Bone marrow (tissue), 2 donors: ENCODE measurements at regions not wholly inside any gene's neighbourhood (a gene's known extent, or its start where the extent isn't known, plus 50 kb on each side); places are given as distances from the start of the nearest gene placed in this dataset.
A peak's percentile ranks its signal among the peaks of the same experiment; 100 is the strongest.
"Not testable (repeated sequence)": the region's sequence is repeated elsewhere in the genome, so short reads cannot be mapped to it uniquely, and the experiment has no call there.

Experiments
- DNase-seq, 2 donors: peaks; one replicate each; lab custom pipeline; 2025; lab: John Stamatoyannopoulos, UW

DNA sequence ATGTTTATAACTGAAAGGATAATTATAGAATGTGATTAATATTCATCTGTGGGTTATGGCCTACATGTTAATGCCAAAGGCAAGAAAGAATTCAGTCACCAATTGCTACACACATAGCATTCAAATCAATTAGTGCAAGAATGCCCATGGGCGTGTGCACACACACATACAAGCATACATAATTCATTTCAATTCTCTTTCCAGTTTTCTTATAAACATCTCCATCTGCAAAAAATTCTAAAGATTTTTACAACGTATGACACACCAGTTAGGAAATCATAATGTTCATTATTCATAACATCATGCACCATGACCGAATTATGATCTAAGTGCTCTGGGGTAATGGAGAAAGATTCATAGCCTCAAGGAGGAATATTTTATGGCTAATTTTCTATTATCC, 111.0 kb upstream of the ADTRP start:
- no peak for DNase-seq

DNA sequence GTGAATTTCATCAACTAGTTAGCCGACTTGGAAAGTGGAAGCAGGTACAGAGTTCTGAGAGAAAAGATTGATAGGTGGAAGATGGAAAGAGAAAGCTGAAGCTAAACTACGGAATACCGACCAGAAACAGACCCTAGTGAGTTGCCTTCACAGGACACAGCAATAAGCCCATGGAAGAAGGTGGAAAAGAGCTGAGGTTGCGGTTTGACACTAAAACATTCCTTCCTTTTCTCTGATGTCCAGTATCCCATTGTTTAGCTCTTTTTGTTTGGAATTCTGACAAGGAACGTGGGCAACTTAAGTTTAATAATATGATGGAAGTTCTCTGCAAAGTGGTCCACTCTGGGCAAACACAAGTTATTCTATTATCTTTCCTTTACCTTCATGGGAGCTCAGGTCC, 110.1 kb upstream of the ADTRP start:
- no peak for DNase-seq

DNA sequence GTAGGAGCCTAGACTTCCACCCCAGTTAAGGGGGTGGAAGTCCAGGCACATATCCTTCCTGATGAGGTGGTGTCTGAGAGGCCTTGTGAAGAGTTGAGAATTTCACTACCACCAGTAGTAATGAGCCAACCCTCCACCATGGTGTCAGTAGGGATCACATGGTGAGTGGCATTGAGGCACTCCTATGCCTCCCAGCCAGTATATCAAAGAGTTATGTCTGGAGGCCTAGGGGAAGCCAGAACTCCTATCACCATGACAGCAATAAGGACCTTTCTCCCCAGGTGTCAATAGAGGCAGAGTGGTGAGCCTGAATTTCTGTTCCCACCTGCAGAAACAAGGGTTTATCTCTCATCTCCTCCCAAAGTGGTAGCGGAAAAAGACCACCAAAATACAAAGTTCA, 106.6 kb upstream of the ADTRP start:
- DNase-seq, result no peak

DNA sequence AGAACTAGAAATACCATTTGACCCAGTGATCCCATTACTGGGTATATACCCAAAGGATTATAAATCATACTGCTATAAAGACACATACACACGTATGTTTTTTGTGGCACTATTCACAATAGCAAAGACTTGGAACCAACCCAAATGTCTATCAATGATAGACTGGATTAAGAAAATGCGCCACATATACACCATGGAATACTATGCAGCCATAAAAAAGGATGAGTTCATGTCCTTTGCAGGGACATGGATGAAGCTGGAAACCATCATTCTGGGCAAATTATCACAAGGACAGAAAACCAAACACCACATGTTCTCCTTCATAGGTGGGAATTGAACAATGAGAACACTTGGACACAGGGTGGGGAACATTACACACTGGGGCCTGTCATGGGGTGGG, 104.9 kb upstream of the ADTRP start:
- DNase-seq, result not testable (repeated sequence)

DNA sequence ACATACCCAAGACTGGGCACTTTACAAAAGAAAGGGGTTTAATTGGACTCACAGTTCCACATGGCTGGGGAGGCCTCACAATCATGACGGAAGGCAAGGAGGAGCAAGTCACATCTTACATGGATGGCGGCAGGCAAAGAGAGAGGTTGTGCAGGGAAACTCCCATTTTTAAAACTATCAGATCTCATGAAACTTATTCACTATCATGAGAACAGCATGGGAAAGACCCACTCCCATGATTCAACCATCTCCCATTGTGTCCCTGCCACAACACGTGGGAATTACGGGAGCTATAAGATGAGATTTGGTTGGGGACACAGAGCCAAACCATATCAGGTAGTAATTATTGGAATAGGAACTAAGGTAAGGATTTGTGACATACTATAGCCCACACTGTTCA, 101.6 kb upstream of the ADTRP start:
- not testable (repeated sequence) for DNase-seq

DNA sequence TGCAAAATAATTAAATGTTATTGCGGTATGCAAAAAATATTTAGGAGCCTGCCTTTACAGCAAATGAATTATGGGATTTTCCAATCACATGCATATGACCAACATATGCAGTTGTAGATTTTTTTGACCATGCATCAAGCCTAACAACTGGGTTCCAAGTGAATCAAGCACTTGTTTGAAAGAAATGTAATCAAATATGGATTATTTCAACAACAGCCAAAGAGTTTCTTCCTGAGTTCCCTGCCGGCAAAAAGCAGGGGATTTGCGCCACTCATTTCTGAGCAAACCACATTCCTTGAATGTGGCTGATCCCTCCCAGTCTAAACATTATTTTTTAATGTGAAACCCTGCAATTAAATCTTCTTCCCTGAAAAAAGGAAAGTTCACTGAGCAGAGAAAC, 100.1 kb upstream of the ADTRP start:
- DNase-seq, result no peak

DNA sequence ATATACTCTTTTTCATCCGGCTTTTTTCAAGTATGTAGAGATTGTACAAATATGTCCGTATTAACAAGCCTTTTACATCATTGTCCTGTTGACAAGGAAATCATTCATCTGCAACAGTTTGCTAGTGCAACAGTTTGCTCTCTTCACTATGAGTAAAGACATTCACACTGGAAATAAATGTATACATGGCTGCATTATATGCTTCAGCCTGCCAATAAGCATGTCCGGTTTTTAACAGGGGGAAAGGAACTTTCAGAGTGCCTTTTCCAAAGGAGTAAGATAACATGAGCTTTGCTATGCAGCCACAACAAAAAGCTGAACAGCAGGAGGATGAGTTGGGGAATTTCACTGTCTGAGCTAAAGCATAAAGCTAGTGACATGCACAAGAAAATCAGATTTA, 99.4 kb upstream of the ADTRP start:
- DNase-seq, result no peak

DNA sequence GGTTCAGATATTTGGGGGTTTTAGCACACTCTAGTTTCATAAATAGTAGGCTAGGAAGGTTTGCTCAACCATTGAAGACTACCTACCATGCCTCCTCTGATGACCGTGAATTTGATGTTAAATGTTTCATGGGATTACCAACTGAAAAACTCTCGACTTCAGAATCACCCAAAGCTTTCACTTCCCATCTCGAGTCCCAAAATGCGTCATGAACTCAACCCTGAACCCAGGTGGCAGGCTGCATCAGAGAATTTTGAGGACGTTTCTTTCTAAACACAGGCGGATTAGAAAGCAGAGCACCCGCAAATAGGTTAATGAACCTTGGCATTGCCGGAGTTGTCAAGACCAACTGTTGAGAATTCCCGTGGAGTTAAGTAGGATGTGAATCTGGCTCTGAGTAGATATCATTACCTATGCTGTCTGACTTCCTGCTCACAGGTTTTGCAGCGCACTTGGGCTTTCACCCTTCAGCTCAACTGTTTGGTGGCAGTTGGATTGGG, 98.4 kb upstream of the ADTRP start:
- DNase-seq, result no peak

DNA sequence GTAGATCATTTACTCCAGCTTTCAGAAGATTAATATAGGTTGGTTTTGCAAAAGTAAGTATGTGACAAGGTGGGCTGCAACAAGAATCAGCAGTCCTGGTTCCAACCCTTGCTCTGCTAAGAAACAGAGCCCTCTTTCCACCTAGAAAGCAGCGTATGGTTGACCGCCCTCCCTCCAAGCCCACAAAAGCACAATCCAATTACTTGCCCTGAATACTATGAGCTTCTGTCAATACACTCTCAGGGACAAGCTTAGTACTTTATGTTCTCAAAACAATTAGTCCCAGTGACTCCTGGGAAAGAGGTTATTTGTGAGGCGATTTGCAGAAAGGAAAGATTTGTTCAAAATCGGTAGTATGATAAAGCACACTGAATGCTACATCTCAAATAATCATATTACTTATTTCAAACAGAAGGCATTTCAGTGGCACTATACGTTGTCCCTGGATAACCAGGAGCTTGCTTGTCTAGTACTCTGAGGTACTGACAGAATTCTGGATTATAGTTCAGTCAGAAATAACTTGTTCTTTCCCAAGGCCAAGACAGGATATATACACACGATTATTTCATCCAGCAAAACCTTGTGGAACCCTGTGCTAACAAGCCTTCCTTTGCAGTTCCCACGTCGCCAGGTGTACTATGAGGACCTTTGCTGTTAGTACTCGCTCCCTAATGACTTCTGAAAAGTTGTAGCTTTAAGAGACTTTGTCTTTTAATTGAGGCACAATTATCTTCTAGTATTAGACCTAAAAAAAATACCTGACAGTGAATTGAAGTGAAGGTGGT, 96.9 kb upstream of the ADTRP start:
- DNase-seq, result no peak

DNA sequence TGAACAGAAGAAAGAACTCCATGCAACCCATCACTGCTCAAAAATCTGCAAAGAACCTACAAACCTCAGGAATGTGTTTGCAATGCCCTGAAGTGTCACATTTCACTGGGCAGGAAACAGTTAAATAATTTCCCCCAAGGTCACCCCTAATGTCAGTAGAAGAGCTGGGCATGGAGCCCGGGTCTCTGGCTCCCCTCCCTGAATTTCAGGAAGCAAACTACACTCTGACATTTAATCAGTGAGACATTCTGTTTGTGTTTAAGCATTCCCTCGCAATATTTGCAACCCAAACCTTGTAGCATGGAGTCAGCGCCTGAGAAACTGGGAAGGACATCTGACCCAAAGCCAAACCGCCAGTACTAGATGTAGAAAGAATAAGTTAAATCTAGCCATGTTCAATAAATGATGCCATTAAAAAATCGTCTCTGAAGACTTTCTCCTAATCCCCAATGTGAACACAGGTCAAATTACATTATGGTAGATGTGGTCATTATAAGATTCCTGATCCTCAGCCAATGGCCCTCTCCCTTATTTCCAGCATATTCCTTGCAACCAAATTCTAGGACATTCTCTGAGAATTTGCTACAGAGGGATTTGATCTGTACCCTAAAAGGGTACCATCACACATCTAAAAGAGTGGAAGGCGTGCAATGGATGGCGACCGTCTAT, 91.2 kb upstream of the ADTRP start:
- DNase-seq, result no peak

DNA sequence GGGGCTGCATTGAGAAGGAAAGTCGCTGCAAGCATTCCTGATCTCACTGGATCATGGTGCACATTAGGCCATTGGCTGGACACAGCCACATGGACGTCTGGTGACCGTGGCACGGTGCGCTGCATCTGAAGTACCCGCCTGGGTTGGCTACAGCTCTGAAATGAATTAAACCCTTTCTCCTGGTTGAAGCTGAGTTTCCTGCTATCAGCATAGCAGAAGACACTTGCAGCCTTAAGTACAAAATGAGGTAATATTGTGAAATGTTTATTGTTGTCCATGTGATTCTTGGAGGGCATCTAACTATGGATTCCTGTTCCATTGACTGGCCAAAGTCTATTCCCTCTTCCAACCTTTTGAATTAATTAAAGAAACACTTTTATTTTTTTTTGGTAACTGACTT, 89.8 kb upstream of the ADTRP start:
- no peak for DNase-seq

DNA sequence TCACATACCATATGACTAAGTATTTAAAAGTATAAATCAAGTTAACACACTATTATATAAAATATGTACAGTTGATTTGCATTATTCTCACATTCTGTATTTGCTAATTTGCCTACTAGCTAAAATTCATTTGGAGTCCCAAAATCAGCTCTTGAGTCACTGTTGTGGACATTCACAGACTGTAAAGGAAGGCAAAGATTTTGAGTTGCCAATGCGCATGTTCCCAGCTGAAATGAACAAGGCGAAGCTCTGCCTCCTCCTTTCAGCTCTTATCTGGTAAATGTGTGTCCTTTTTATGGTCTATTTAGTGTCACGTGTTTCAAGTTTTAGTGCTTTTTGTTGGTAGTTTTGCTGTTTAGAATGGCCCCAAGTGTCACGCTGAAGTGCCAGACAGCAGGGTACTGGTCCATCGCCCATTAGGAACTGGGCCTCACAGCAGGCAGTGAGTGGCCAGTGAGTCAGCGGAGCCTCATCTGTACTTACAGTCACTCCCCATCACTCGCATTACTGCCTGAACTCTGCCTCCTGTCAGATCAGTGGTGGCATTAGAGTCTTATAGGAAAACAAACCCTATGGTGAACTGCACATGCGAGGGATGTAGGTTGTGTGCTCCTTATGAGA, 87.2 kb upstream of the ADTRP start:
- no peak for DNase-seq

DNA sequence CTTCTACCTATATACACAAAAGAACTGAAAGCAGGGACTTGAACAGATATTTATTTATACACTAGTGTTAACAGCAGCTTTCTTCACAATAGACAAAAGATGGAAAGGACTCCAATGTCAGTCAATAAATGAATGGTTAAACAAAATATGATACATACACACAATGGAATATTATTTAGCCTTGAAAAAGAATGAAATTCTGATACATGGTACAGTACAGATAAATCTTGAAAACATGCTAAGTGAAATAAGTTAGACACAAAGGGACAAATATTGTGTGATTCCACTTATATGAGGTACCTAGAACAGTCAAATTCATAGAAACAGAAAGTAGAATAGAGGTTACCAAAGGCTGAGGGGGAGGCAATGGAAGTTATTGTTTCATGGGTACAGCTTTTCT, 79.8 kb upstream of the ADTRP start:
- DNase-seq, result no peak

DNA sequence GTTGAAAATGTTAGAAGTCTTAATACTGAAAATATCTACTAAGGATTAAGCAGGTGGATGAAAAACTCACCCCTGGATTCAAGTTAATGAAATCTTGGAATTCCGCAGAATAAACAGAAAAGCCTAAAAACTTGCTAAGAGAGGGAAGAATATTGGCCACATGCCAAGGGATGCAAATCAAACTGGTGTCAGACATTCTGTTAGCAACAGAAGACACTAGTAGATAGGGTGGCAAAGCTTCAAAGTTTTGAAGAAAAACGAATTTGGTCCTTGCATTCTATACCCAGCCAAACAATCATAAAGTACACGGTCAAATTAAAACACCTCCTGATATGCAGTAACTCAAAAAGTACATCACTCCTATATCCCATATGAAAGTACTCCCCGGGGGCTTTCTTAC, 77.1 kb upstream of the ADTRP start:
- DNase-seq, result no peak

DNA sequence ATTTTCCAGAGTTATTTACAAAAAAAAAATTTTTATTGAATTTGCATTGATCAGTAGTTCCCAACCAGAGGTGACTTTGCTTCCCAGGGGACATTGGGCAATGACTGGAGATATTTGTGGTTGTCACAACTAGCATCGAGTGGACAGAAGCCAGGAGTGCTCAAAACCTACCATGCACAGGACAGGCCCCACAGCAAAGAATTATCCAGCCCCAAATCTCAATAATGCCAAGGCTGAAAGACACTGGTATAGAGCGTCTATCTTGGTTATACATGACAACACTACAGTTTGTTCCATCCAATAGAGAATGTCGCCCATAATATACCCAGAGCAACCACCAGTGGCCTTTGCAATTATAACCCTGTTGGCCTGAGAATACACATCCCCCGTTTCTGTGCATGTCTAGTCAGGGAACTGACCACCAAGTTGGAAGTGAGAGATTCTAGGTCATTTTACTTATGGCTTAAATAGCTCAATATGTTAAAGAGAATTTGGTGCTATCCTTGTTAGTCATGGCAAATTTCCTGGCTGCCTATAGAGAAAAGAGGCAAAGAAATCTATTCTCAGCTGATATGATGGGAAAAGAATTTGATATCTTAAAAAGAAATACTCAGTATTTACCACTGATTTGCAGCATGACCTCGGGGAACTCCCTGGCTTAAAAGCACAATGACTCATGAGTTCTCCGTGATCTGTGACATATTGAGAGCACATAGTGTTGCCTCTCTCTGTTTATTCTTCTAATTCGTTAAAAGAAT, 76.0 kb upstream of the ADTRP start:
- DNase-seq, result no peak

DNA sequence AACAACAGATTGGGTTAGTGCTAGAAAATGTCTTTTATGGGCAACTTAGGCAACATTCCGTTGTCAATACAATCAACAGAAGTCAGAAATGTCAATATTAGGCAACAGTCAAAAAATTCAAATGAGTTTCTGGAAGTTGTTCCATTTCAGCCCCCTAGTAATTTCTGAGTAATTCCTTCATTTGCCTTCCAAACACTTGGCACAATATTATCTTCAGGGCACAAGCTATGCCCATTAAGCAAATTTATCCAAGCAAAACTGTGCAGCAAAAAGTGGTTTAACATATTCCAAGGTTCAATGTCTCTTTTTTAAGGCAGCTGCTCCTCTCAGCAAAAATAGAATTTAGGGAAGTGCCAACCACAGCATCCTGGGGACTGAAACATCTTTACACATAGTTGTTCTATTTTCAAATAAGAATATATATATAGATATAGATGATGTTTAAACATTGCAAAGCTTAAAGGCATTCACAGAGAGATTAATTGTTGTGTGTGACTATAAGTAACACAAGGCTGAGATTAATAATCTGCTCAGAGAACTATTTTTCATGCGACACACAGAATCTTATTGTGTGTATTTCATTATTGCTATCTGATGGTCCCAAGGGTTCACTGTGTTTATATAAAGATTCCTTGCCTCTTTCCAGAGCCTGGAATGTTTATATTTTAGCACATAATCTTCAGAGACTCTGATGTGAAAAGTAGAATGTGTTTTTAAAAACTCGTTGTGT, 75.2 kb upstream of the ADTRP start:
- peak in 1 of 2 donors; percentile 6 for DNase-seq

DNA sequence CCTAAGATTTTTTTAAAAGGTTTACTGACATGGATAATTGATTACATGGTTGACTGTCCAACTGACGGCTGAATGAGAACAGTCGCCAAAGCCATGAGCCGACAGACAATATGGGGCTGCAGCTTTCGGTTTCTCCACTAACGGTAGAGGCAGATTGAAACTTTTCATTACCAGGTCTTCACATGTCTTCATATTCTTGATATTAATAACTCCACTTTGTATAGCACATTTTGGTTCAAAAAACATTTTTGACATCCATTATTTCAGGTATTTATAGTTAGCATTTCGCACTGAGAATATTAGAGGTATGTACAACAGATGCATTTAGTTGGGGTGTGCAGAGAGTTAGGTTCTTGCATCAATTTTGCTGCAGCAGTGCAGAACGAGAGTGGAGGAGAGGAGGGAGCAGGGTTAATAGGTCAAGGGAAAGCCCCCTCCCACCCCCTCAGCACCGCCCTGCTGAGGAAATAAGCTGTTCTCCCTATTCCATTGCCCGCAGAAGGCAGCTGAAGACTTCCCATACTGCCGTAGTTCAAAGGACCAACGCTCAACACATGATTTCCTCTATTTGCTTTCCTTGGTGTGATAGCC, 73.6 kb upstream of the ADTRP start:
- DNase-seq, result no peak

DNA sequence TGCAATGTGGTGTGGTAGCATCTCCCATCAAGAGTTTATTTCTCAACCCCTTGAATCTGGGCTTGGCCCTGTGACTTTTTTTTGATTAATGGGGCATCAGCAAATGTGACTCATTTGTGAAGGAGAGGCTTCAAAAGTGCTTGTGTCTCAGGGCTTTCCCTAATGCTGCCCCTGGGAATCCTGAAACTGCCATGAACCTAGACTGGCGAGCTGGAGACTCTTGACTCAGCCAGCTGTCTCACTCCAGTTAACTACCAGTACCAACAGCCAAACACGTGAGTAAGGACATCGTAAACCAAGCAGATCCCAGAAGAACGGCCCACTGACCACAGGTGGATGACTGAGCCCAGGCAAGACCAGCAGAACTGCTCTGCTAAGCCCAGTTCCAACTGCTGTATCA, 72.8 kb upstream of the ADTRP start:
- no peak for DNase-seq

DNA sequence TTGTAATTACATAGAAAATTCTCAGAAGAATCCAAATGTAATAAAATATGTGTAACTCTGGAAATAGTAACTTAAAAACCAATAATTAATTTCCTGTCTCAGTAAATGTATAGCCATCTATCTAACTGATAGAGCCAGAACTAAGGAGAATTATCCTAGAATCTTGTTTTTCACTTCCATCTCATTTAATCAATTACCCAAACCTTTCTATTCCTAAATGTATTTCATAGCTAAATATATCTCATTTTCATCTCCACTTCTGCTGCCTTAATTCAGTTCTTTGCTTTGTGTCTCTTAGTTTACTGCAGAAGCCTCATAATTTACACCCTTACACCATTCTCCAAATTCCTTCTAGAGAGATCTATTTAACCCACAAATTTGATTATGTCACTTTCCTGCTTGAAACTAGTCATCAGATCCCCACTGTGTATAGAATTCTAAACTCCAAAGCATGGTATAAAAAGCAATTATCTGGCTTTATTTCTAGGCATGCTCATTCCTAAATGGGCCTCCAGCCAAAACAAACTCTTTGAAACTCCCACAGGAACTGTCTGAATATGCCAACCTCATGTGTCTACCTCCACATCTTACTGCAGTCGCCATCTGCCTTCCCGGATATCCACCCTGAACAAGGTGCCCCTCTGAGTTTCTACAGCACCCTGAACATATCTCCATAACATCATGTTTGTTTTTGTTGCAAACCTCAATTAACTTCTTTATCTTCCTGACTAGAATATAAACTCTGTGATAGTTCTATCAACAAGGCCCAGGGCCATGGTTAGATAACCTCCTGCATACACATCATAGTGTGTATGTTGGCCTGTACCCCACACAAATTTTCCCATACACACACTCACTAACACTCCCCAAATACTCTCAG, 70.5 kb upstream of the ADTRP start:
- DNase-seq, result no peak

DNA sequence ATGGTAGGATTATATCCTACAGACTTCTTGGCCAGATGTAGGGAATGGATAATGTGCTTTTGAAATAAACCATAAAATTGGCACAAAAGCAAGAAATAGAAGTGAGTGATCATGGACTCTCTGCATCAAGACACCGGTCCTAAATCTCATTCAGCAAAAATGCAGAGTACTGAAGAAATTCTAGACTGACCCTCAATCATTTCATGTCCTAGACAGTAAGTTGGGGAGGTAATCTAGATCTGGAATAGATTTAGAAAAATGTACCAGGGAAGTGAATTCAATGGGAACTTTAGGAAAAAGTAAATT, 69.7 kb upstream of the ADTRP start:
- no peak for DNase-seq
